Ascending aorta (tissue), 2 donors: ENCODE measurements at regions not wholly inside any gene's neighbourhood (a gene's known extent, or its start where the extent isn't known, plus 50 kb on each side); places are given as distances from the start of the nearest gene placed in this dataset.
"Not testable (repeated sequence)": the region's sequence is repeated elsewhere in the genome, so short reads cannot be mapped to it uniquely, and the experiment has no call there.

ENCODE experiments used
- DNase-seq, 2 donors: peaks; one replicate each; pipeline ENCODE4 v3.0.0-alpha.2; 2019; ENCODE audit warnings: low spot score in 2 of 2
- H3K27ac ChIP-seq, 2 donors: fragments of 200-600 bp; sonication (generic); one replicate each; pipeline ENCODE4 v1.5.1; 2016 to 2017; ENCODE audit warnings: mild to moderate bottlenecking in 1 of 2
- H3K27me3 ChIP-seq: fragments of 200-600 bp; sonication (generic); one replicate; pipeline ENCODE4 v1.5.1; 2017
- H3K36me3 ChIP-seq, 2 donors: fragments of 200-600 bp; sonication (generic); one replicate each; pipeline ENCODE4 v1.5.1; 2016
- H3K4me1 ChIP-seq, 2 donors: fragments of 200-600 bp; sonication (generic); one replicate each; pipeline ENCODE4 v1.5.1; 2016 to 2017; ENCODE audit warnings: mild to moderate bottlenecking in 1 of 2
- H3K4me3 ChIP-seq, 2 donors: fragments of 200-600 bp; sonication (generic); one replicate each; pipeline ENCODE4 v1.5.1; 2016 to 2017; ENCODE audit warnings: mild to moderate bottlenecking in 1 of 2
- H3K9me3 ChIP-seq, 2 donors: fragments of 200-600 bp; sonication (generic); one replicate each; pipeline ENCODE4 v1.5.1; 2016
- intact Hi-C: fragments of 100-400 bp; cut with DNase I; formaldehyde crosslinking; loops from one replicate; pipeline ENCODE4 v1.15.1; 2023
- TF ChIP-seq, protein P1 (sequence below), 3 experiments: fragments of 200-600 bp in 2 of 3; fragments of 450-650 bp in 1 of 3; sonication (generic) in 2 of 3; IDR thresholded peaks; one replicate each; pipeline ENCODE4 v1.5.1; 2016 to 2019; ENCODE audit warnings: antibody characterized with exemption in 3 of 3, mild to moderate bottlenecking in 1 of 3, moderate library complexity in 1 of 3

DNA sequence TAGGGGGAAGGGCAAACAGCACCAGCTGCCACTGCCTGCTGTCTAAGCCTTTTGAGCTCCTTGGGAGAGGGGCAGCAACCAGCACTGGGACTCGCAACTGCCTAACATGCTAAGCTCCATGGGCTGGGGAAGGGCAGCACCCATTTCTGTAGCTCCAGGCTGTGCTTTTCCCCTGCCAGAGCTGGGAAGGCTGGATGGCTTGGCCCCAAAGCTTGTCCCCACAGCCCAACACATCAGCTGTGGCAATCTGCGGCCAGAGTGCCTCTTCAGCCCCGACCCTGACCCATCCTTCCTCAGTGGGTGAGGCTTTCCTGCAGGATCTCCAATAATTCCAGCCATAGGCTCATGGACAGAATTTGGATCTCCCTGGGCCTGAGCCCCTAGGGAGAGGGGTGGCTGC lies 551.3 kb downstream of the TMEM135 start:
- Histone ChIP-seq H3K9me3 (peaks cover 0 to 9% of the 10 kb centered on the region in 2 donors), H3K4me3 (no peak overlapping the region), H3K27ac (no peak overlapping the region), H3K27me3 (no peaks in the 10 kb centered on the region), H3K36me3 (no peaks in the 10 kb centered on the region), H3K4me1 (no peaks in the 10 kb centered on the region)
- intact Hi-C loops, result no loop called here
- no peak for DNase-seq
- TF ChIP-seq, protein P1, sequence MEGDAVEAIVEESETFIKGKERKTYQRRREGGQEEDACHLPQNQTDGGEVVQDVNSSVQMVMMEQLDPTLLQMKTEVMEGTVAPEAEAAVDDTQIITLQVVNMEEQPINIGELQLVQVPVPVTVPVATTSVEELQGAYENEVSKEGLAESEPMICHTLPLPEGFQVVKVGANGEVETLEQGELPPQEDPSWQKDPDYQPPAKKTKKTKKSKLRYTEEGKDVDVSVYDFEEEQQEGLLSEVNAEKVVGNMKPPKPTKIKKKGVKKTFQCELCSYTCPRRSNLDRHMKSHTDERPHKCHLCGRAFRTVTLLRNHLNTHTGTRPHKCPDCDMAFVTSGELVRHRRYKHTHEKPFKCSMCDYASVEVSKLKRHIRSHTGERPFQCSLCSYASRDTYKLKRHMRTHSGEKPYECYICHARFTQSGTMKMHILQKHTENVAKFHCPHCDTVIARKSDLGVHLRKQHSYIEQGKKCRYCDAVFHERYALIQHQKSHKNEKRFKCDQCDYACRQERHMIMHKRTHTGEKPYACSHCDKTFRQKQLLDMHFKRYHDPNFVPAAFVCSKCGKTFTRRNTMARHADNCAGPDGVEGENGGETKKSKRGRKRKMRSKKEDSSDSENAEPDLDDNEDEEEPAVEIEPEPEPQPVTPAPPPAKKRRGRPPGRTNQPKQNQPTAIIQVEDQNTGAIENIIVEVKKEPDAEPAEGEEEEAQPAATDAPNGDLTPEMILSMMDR (IDR thresholded peaks at IDR 0.05), result no peak

DNA sequence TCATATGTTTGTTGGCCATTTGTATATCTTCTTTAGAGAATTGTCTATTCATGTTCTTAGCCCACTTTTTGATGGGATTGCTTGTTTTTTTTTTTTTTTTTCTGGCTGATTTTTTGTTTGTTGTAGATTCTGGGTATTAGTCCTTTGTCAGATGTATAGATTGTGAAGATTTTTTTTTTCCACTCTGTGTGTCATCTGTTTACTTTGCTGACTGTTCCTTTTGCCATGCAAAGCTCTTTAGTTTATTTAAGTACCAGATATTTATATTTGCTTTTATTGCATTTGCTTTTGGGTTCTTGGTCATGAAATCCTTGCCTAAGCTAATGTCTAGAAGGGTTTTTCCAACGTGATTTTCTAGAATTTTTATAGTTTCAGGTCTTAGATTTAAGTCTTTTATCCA lies 547.9 kb downstream of the TMEM135 start:
- not testable (repeated sequence) for DNase-seq

GRCh38 chr11:87583931-87584330 lies 546.2 kb downstream of the TMEM135 start:
- Histone ChIP-seq H3K4me3 (no peak overlapping the region), H3K27ac (no peak overlapping the region), H3K36me3 (no peaks in the 10 kb centered on the region), H3K4me1 (no peaks in the 10 kb centered on the region), H3K27me3 (no peaks in the 10 kb centered on the region), H3K9me3 (no peaks in the 10 kb centered on the region)
- DNase-seq, result no peak
- TF ChIP-seq, protein P1 (IDR thresholded peaks at IDR 0.05), result no peak
- intact Hi-C loops, result no loop called here

More for the DNA sequence above, 547.9 kb downstream of the TMEM135 start:
- intact Hi-C loops, H3K36me3 ChIP-seq, H3K27me3 ChIP-seq, H3K4me3 ChIP-seq, H3K27ac ChIP-seq, H3K4me1 ChIP-seq, H3K9me3 ChIP-seq: not testable (repeated sequence)

GRCh38 chr11:87575088-87575487 lies 537.4 kb downstream of the TMEM135 start:
- Histone ChIP-seq H3K4me3 (no peak overlapping the region), H3K27me3 (no peaks in the 10 kb centered on the region), H3K36me3 (no peaks in the 10 kb centered on the region), H3K27ac (no peak overlapping the region), H3K4me1 (no peaks in the 10 kb centered on the region), H3K9me3 (no peaks in the 10 kb centered on the region)
- TF ChIP-seq, protein P1 (IDR thresholded peaks at IDR 0.05), result no peak
- intact Hi-C loops, result no loop called here
- no peak for DNase-seq

- intact Hi-C loops, result no loop called here
- H3K27ac ChIP-seq, result no peak overlapping the region
- H3K4me3 ChIP-seq, result no peak overlapping the region
- H3K4me1 ChIP-seq, result no peaks in the 10 kb centered on the region
- DNase-seq, result no peak
- TF ChIP-seq, protein P1 (IDR thresholded peaks at IDR 0.05), result no peak
- H3K9me3 ChIP-seq, result no peaks in the 10 kb centered on the region
- no peaks in the 10 kb centered on the region for H3K27me3 ChIP-seq
- H3K36me3 ChIP-seq, result no peaks in the 10 kb centered on the region
Observed at GRCh38 chr11:87574193-87574592, 536.5 kb downstream of the TMEM135 start.

GRCh38 chr11:87573708-87574107 lies 536.0 kb downstream of the TMEM135 start:
- TF ChIP-seq, protein P1 (IDR thresholded peaks at IDR 0.05), result no peak
- intact Hi-C loops, result no loop called here

More at GRCh38 chr11:87573708-87574107, 536.0 kb downstream of the TMEM135 start:
- Histone ChIP-seq H3K4me1 (no peaks in the 10 kb centered on the region), H3K9me3 (no peaks in the 10 kb centered on the region), H3K4me3 (no peak overlapping the region), H3K36me3 (no peaks in the 10 kb centered on the region), H3K27me3 (no peaks in the 10 kb centered on the region), H3K27ac (no peak overlapping the region)
- DNase-seq, result no peak
